GM12878 (cell line): ENCODE measurements at regions not wholly inside any gene's neighbourhood (a gene's known extent, or its start where the extent isn't known, plus 50 kb on each side); places are given as distances from the start of the nearest gene placed in this dataset.

Experiments
- ATAC-seq: fragments of 200-7000 bp; cut with Tn5 transposase; 3 replicates; pipeline ENCODE4 v1.9.1; 2020; ENCODE audit warnings: mild to moderate bottlenecking, moderate library complexity
- BruUV-seq: library from RNA; stranded (reverse); fragments of 400-500 nt; replicated peaks from 2 replicates; lab custom pipeline; 2021; lab: Mats Ljungman, UMichigan
- CTCF ChIA-PET: fragments of 300-600 bp; sonication (Branson Sonifier 250); formaldehyde crosslinking; extraction: SDS; loops from one replicate; lab custom pipeline; 2021; ENCODE audit warnings: inconsistent platforms; lab: Yijun Ruan, JAX
- POLR2A ChIA-PET: fragments of 350-600 bp; formaldehyde crosslinking; extraction: SDS; loops from one replicate; lab custom pipeline; 2021; ENCODE audit warnings: inconsistent platforms; lab: Charles Lee
- RAD21 ChIA-PET: fragments of 300-600 bp; sonication (Branson Sonifier 250); formaldehyde crosslinking; loops from one replicate; lab custom pipeline; 2023; ENCODE audit warnings: antibody characterized with exemption; ENCODE audit not compliant: unreplicated experiment; lab: Charles Lee
- SMC1A ChIA-PET: fragments of 300-600 bp; sonication (Branson Sonifier 250); formaldehyde crosslinking; loops from one replicate; lab custom pipeline; 2023; ENCODE audit not compliant: unreplicated experiment, uncharacterized antibody; lab: Charles Lee
- DNase-seq: peaks from one replicate; pipeline ENCODE4 v3.0.0-alpha.2; 2011; ENCODE audit warnings: low read depth, low spot score
- FAIRE-seq: peaks from 3 replicates; lab custom pipeline; 2011; peaks lifted over from hg19 to GRCh38; lab: Jason Lieb, UNC
- H2AFZ ChIP-seq: 2 replicates; pipeline ENCODE4 v1.6.0; 2011; ENCODE audit warnings: low read depth, low read length, control low read depth; ENCODE audit not compliant: control insufficient read depth
- H3K27ac ChIP-seq: 2 replicates; pipeline ENCODE4 v1.5.1; 2011; ENCODE audit warnings: control low read depth; ENCODE audit not compliant: control insufficient read depth, insufficient read depth
- H3K27me3 ChIP-seq, 2 experiments: replicated peaks in 1 of 2; 2 replicates each; pipeline versions ENCODE4 v1.6.0 to v1.6.1; 2011; ENCODE audit warnings: low read length in 1 of 2; ENCODE audit not compliant: control insufficient read depth in 2 of 2, insufficient read depth in 2 of 2
- H3K36me3 ChIP-seq, 2 experiments: 2 replicates each; pipeline ENCODE4 v1.5.1; 2011; ENCODE audit warnings: low read length in 1 of 2; ENCODE audit not compliant: control insufficient read depth in 2 of 2, insufficient read depth in 2 of 2
- H3K4me1 ChIP-seq: 2 replicates; pipeline ENCODE4 v1.6.1; 2011; ENCODE audit warnings: mild to moderate bottlenecking, low read length, moderate library complexity, mixed read lengths; ENCODE audit not compliant: control insufficient read depth, insufficient read depth
- H3K4me2 ChIP-seq: 2 replicates; pipeline ENCODE4 v1.6.0; 2011; ENCODE audit warnings: control low read depth; ENCODE audit not compliant: control insufficient read depth, insufficient read depth
- H3K4me3 ChIP-seq: fragments of 200-600 bp; sonication (generic); 2 replicates; pipeline ENCODE4 v1.5.1; 2016
- H3K79me2 ChIP-seq: 2 replicates; pipeline ENCODE4 v1.6.0; 2011; ENCODE audit warnings: low read length; ENCODE audit not compliant: control insufficient read depth, insufficient read depth
- H3K9ac ChIP-seq: 2 replicates; pipeline ENCODE4 v1.8.0; 2011; ENCODE audit warnings: low read length, control low read depth, mixed read lengths; ENCODE audit not compliant: control insufficient read depth, insufficient read depth
- H3K9me3 ChIP-seq: replicated peaks from 3 replicates; pipeline ENCODE4 v1.5.1; 2011; ENCODE audit warnings: mild to moderate bottlenecking, low read length; ENCODE audit not compliant: control insufficient read depth, insufficient read depth
- H4K20me1 ChIP-seq: 2 replicates; pipeline ENCODE4 v1.6.0; 2011; ENCODE audit not compliant: control insufficient read depth, insufficient read depth
- BCLAF1 ChIP-seq: fragments of 450-650 bp; IDR thresholded peaks from 2 replicates; pipeline ENCODE4 v1.6.1; 2017; ENCODE audit warnings: antibody characterized with exemption, mild to moderate bottlenecking, moderate library complexity
- BRCA1 ChIP-seq: IDR thresholded peaks from 2 replicates; pipeline ENCODE4 v1.6.1; 2011; ENCODE audit warnings: low read depth, low read length, improper control_type of control experiment
- IRF4 ChIP-seq: IDR thresholded peaks from 2 replicates; pipeline ENCODE4 v1.6.1; 2011; ENCODE audit warnings: low read depth, low read length
- MXI1 ChIP-seq: fragments of 150-350 bp; IDR thresholded peaks from 2 replicates; pipeline ENCODE4 v1.6.1; 2011; ENCODE audit warnings: low read depth, mild to moderate bottlenecking, inconsistent platforms, low read length, improper control_type of control experiment
- PAX8 ChIP-seq: fragments of 450-650 bp; IDR thresholded peaks from 2 replicates; pipeline ENCODE4 v1.6.1; 2017; ENCODE audit warnings: mild to moderate bottlenecking, moderate library complexity
- POLR2A ChIP-seq: IDR thresholded peaks from 2 replicates; pipeline ENCODE4 v1.6.1; 2011; ENCODE audit warnings: low read depth, mild to moderate bottlenecking, low read length
- whole genome bisulfite sequencing: methylation state at CpG from one replicate; pipeline ENCODE4 v1.1.6; 2016; ENCODE audit warnings: low lambda C conversion rate; ENCODE audit not compliant: insufficient replicate concordance, insufficient coverage; ENCODE audit errors: missing lambda C conversion rate; 5-methylcytosine and 5-hydroxymethylcytosine counted together
- in situ Hi-C: fragments of 300-500 bp; cut with MboI; formaldehyde crosslinking; loops from 9 replicates; pipeline ENCODE4 v1.14.3; 2018; ENCODE audit warnings: mixed read lengths
- intact Hi-C: fragments of 100-400 bp; cut with micrococcal nuclease; formaldehyde crosslinking; loops from one replicate; pipeline ENCODE4 v1.14.2; 2022; ENCODE audit not compliant: unreplicated experiment

- in situ Hi-C loops: no loop called here
- FAIRE-seq: no peak
These were observed 238.5 kb downstream of the LTN1 start for GRCh38 chr21:28754127-28754611.

More at GRCh38 chr21:28754127-28754611, 238.5 kb downstream of the LTN1 start:
- Histone ChIP-seq H3K27me3 (no peaks in the 10 kb centered on the region), H3K27ac (no peak overlapping the region), H3K9ac (no peak overlapping the region), H3K4me3 (no peak overlapping the region), H3K36me3 (no peaks in the 10 kb centered on the region), H3K79me2 (no peaks in the 10 kb centered on the region), H3K4me1 (no peaks in the 10 kb centered on the region), H3K4me2 (no peak overlapping the region), H2AFZ (no peak overlapping the region)
- intact Hi-C loops: no loop called here
- no TSS peak for BruUV-seq
- ChIA-PET POLR2A (no interaction called here), RAD21 (no interaction called here), CTCF (interaction anchor here (3.2 kb wide), 1 partner anchor 9 kb away, joined by 22 read pairs; no protein-coding TSS in a partner anchor)
- ATAC-seq (no peak), DNase-seq (no peak)
- 41% methylated on average over 9 of the region's 9 CpGs for WGBS
- TF ChIP-seq PAX8 (no peak), IRF4 (no peak), BCLAF1 (no peak), POLR2A (no peak), BRCA1 (no peak), MXI1 (no peak)
- TF ChIP-seq, all 136 proteins: peak for 0
- Histone ChIP-seq H3K9me3 (no peaks in the 10 kb centered on the region), H4K20me1 (no peaks in the 10 kb centered on the region)
- SMC1A ChIA-PET: no interaction called here
